Ishikawa (cell line): ENCODE measurements at regions not wholly inside any gene's neighbourhood (a gene's known extent, or its start where the extent isn't known, plus 50 kb on each side); places are given as distances from the start of the nearest gene placed in this dataset.

Source experiments
- CEBPB ChIP-seq: IDR thresholded peaks from 2 replicates; pipeline ENCODE4 v1.6.1; 2012
- CREB1 ChIP-seq: IDR thresholded peaks from 2 replicates; pipeline ENCODE4 v1.6.1; 2012; ENCODE audit warnings: low read depth
- EGR1 ChIP-seq: IDR thresholded peaks from 2 replicates; pipeline ENCODE4 v1.6.1; 2012
- EP300 ChIP-seq: IDR thresholded peaks from 2 replicates; pipeline ENCODE4 v1.6.1; 2012; ENCODE audit warnings: borderline replicate concordance
- FOXM1 ChIP-seq: IDR thresholded peaks from 2 replicates; pipeline ENCODE4 v1.6.1; 2012; ENCODE audit warnings: low read depth, borderline replicate concordance
- MAX ChIP-seq: IDR thresholded peaks from 2 replicates; pipeline ENCODE4 v1.6.1; 2012
- NFIC ChIP-seq: IDR thresholded peaks from 2 replicates; pipeline ENCODE4 v1.6.1; 2012
- YY1 ChIP-seq: IDR thresholded peaks from 2 replicates; pipeline ENCODE4 v1.6.1; 2012; ENCODE audit warnings: low read depth

DNA sequence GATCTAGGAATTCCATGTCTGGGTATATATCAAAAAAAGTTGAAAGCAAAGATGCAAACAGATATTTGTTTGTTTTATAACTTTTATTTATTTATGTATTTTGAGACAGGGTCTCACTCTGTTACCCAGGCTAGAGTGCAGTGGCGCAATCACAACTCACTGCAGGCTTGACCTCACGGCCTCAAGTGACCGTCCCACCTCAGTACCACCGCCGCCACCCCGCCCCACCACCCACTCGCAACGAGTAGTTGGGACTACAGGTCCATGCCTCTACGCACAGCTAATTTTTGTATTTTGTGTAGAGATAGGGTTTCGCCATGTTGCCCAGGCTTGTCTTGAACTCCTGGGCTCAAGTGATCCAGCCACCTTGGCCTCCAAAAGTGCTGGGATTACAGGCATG, 66.5 kb upstream of the KTN1 start:
- TF ChIP-seq EP300, result no peak
- TF ChIP-seq CEBPB, result no peak
- TF ChIP-seq FOXM1, result no peak
- no peak for TF ChIP-seq YY1
- TF ChIP-seq MAX, result no peak
- TF ChIP-seq CREB1, result no peak
- no peak for TF ChIP-seq NFIC
- no peak for TF ChIP-seq EGR1
